AG10803 (cell line): ENCODE measurements at regions not wholly inside any gene's neighbourhood (a gene's known extent, or its start where the extent isn't known, plus 50 kb on each side); places are given as distances from the start of the nearest gene placed in this dataset.

Experiments used
- DNase-seq: peaks from one replicate; pipeline ENCODE4 v3.0.0; 2010; ENCODE audit warnings: low read depth
- H3K4me3 ChIP-seq: 2 replicates; pipeline ENCODE4 v1.5.1; 2011; ENCODE audit warnings: mild to moderate bottlenecking, low read length, control low read depth
- CTCF ChIP-seq: conservative IDR thresholded peaks from 2 replicates; pipeline ENCODE4 v1.5.1; 2011; ENCODE audit warnings: mild to moderate bottlenecking, low read length, control low read depth, inconsistent platforms

GRCh38 chr2:242027676-242028450 is 158.3 kb downstream of the RTP5 start:
- H3K4me3 ChIP-seq: no peak overlapping the region
- no peak for DNase-seq
- no peak for TF ChIP-seq CTCF

- DNase-seq: no peak
- H3K4me3 ChIP-seq: no peak overlapping the region
- no peak; the same call in 1 of the 2 replicates for TF ChIP-seq CTCF
Observed at GRCh38 chr2:242029422-242030225, 160.1 kb downstream of the RTP5 start.

GRCh38 chr2:242030226-242030575 is 160.7 kb downstream of the RTP5 start:
- TF ChIP-seq CTCF: no peak
- no peak for DNase-seq

GRCh38 chr2:242030858-242031257 is 161.3 kb downstream of the RTP5 start:
- H3K4me3 ChIP-seq: no peak overlapping the region
- no peak for DNase-seq
- TF ChIP-seq CTCF: no peak

More at GRCh38 chr2:242030226-242030575, 160.7 kb downstream of the RTP5 start:
- no peak overlapping the region for H3K4me3 ChIP-seq

GRCh38 chr2:242031481-242032019 is 162.0 kb downstream of the RTP5 start:
- no peak overlapping the region for H3K4me3 ChIP-seq
- no peak for TF ChIP-seq CTCF
- DNase-seq: peak; percentile 95

GRCh38 chr2:242032780-242033656 is 163.5 kb downstream of the RTP5 start:
- TF ChIP-seq CTCF: no peak
- no peak for DNase-seq
- no peak overlapping the region for H3K4me3 ChIP-seq
